CD14-positive monocyte (primary cell): ENCODE measurements at regions not wholly inside any gene's neighbourhood (a gene's known extent, or its start where the extent isn't known, plus 50 kb on each side); places are given as distances from the start of the nearest gene placed in this dataset.
A peak's percentile ranks its signal among the peaks of the same experiment; 100 is the strongest.

Source experiments
- DNase-seq, 3 donors: peaks; one replicate each; pipeline ENCODE4 v3.0.0-alpha.2; 2011 to 2022
- H2AFZ ChIP-seq: 2 replicates; pipeline ENCODE4 v1.6.0; 2012; ENCODE audit warnings: mild to moderate bottlenecking, low read depth, low read length, inconsistent platforms; ENCODE audit not compliant: insufficient read depth, poor library complexity, severe bottlenecking
- H3K27ac ChIP-seq, 2 donors: 1 replicate in 1 of 2; 2 replicates in 1 of 2; pipeline ENCODE4 v1.5.1; 2012 to 2013; ENCODE audit warnings: low read length in 2 of 2, control low read depth in 1 of 2, inconsistent platforms in 1 of 2, low read depth in 1 of 2, mild to moderate bottlenecking in 1 of 2
- H3K27me3 ChIP-seq, 2 donors: one replicate each; pipeline versions ENCODE4 v1.6.0 to v1.6.1; 2011 to 2013; ENCODE audit warnings: low read length in 2 of 2; ENCODE audit not compliant: control insufficient read depth in 2 of 2, insufficient read depth in 2 of 2
- H3K36me3 ChIP-seq, 2 donors: replicated peaks in 1 of 2; 1 replicate in 1 of 2; 2 replicates in 1 of 2; pipeline versions ENCODE4 v1.5.1 to v1.6.1; 2012 to 2013; ENCODE audit warnings: low read length in 2 of 2, control low read depth in 1 of 2, inconsistent platforms in 1 of 2, mild to moderate bottlenecking in 1 of 2; ENCODE audit not compliant: insufficient read depth in 2 of 2, control insufficient read depth in 1 of 2
- H3K4me1 ChIP-seq, 2 donors: 1 replicate in 1 of 2; 2 replicates in 1 of 2; pipeline versions ENCODE4 v1.5.1 to v1.6.1; 2012 to 2013; ENCODE audit warnings: low read length in 2 of 2, control low read depth in 1 of 2, inconsistent platforms in 1 of 2, mild to moderate bottlenecking in 1 of 2, moderate library complexity in 1 of 2; ENCODE audit not compliant: insufficient read depth in 2 of 2, control insufficient read depth in 1 of 2
- H3K4me2 ChIP-seq: replicated peaks from 2 replicates; pipeline ENCODE3; 2012; ENCODE audit warnings: low read length, moderate library complexity, mild to moderate bottlenecking; ENCODE audit not compliant: poor library complexity, severe bottlenecking; ENCODE audit errors: extremely low read depth
- H3K4me3 ChIP-seq, 3 experiments: fragments of 200-600 bp in 1 of 3; sonication (generic) in 1 of 3; replicated peaks in 1 of 3; 1 replicate in 2 of 3; 2 replicates in 1 of 3; pipeline ENCODE4 v1.5.1; 2011 to 2013; ENCODE audit warnings: low read length in 3 of 3, mild to moderate bottlenecking in 3 of 3, control low read depth in 2 of 3, low read depth in 2 of 3, inconsistent platforms in 1 of 3, moderate library complexity in 1 of 3
- H3K79me2 ChIP-seq: 2 replicates; pipeline ENCODE4 v1.6.0; 2012; ENCODE audit warnings: mild to moderate bottlenecking, control low read depth, inconsistent platforms, low read length, moderate library complexity; ENCODE audit not compliant: insufficient read depth
- H3K9ac ChIP-seq: 2 replicates; pipeline ENCODE4 v1.6.0; 2017; ENCODE audit warnings: low read length, mild to moderate bottlenecking; ENCODE audit not compliant: insufficient read depth, poor library complexity, severe bottlenecking
- H3K9me3 ChIP-seq, 2 donors: replicated peaks in 1 of 2; 1 replicate in 1 of 2; 2 replicates in 1 of 2; pipeline versions ENCODE4 v1.5.1 to v1.6.1; 2012 to 2013; ENCODE audit warnings: low read length in 2 of 2, control low read depth in 1 of 2; ENCODE audit not compliant: control insufficient read depth in 1 of 2, insufficient read depth in 1 of 2
- H4K20me1 ChIP-seq: 2 replicates; pipeline ENCODE4 v1.6.0; 2012; ENCODE audit warnings: mild to moderate bottlenecking, low read length, control low read depth, moderate library complexity; ENCODE audit not compliant: insufficient read depth
- H3K27ac Mint-ChIP-seq, 7 donors: one replicate each; pipeline ENCODE4 v1.8.0; 2020; ENCODE audit warnings: mild to moderate bottlenecking in 7 of 7, mixed read lengths in 7 of 7, moderate library complexity in 6 of 7, inconsistent platforms in 2 of 7
- H3K27me3 Mint-ChIP-seq, 3 donors: one replicate each; pipeline ENCODE4 v1.8.0; 2021 to 2022; ENCODE audit warnings: low read depth in 3 of 3, mild to moderate bottlenecking in 3 of 3, mixed read lengths in 3 of 3, moderate library complexity in 3 of 3, inconsistent platforms in 1 of 3
- H3K36me3 Mint-ChIP-seq, 2 donors: one replicate each; pipeline ENCODE4 v1.8.0; 2020; ENCODE audit warnings: mixed read lengths in 2 of 2, inconsistent platforms in 1 of 2, mild to moderate bottlenecking in 1 of 2
- H3K4me1 Mint-ChIP-seq: one replicate; pipeline ENCODE4 v1.8.0; 2020; ENCODE audit warnings: mild to moderate bottlenecking, mixed read lengths
- H3K4me3 Mint-ChIP-seq, 2 donors: one replicate each; pipeline ENCODE4 v1.8.0; 2020; ENCODE audit warnings: mild to moderate bottlenecking in 2 of 2, mixed read lengths in 2 of 2, moderate library complexity in 1 of 2
- H3K9me3 Mint-ChIP-seq, 7 donors: one replicate each; pipeline ENCODE4 v1.8.0; 2020 to 2022; ENCODE audit warnings: mixed read lengths in 7 of 7, mild to moderate bottlenecking in 6 of 7, moderate library complexity in 6 of 7, inconsistent platforms in 2 of 7
- CTCF ChIP-seq: fragments of 200-600 bp; IDR thresholded peaks from one replicate; pipeline ENCODE4 v1.8.0; 2022; ENCODE audit warnings: antibody characterized with exemption, mild to moderate bottlenecking
- WGBS: methylation state at CpG from one replicate; pipeline ENCODE4 v1.1.5; 2013; ENCODE audit warnings: missing lambda C conversion rate; ENCODE audit not compliant: insufficient coverage; 5-methylcytosine and 5-hydroxymethylcytosine counted together
- intact Hi-C, 2 donors: fragments of 100-400 bp; cut with micrococcal nuclease; formaldehyde crosslinking; loops; one replicate each; pipeline versions ENCODE4 v1.15.0 to v1.15.1; 2023

GRCh38 chr17:13869331-13869940, 199.9 kb upstream of the COX10 start:
- Histone ChIP-seq H3K79me2 (no peaks in the 10 kb centered on the region), H3K27me3 (no peaks in the 10 kb centered on the region), H3K9me3 (no peaks in the 10 kb centered on the region), H3K27ac (no peak overlapping the region), H3K4me3 (no peak overlapping the region), H4K20me1 (no peaks in the 10 kb centered on the region), H3K36me3 (no peaks in the 10 kb centered on the region), H2AFZ (no peak overlapping the region), H3K4me2 (no peak overlapping the region), H3K4me1 (peaks cover 0 to 4% of the 10 kb centered on the region in 2 donors), H3K9ac (no peak overlapping the region)
- no peak overlapping the region for H3K4me3 Mint-ChIP-seq
- no peak for DNase-seq
- intact Hi-C loops: no loop called here
- peaks cover 2 to 14% (median 5%) of the 10 kb centered on the region in 7 donors for H3K9me3 Mint-ChIP-seq
- 91% methylated on average over 6 of the region's 9 CpGs for WGBS
- H3K27ac Mint-ChIP-seq: peak overlapping the region in 1 of 7 donors; percentile 51
- no peaks in the 10 kb centered on the region for H3K36me3 Mint-ChIP-seq
- peaks cover 0 to 7% (median 1%) of the 10 kb centered on the region in 3 donors for H3K27me3 Mint-ChIP-seq
- no peak for TF ChIP-seq CTCF
- peaks cover 3% of the 10 kb centered on the region for H3K4me1 Mint-ChIP-seq

- no peaks in the 10 kb centered on the region for H3K36me3 ChIP-seq
Measured at GRCh38 chr17:13871261-13871660, 198.0 kb upstream of the COX10 start.

More at GRCh38 chr17:13871261-13871660, 198.0 kb upstream of the COX10 start:
- no peak for TF ChIP-seq CTCF
- H3K27ac Mint-ChIP-seq: no peak overlapping the region
- Histone ChIP-seq H3K27me3 (no peaks in the 10 kb centered on the region), H4K20me1 (no peaks in the 10 kb centered on the region), H3K4me1 (no peaks in the 10 kb centered on the region), H3K79me2 (no peaks in the 10 kb centered on the region), H3K9ac (no peak overlapping the region), H3K9me3 (no peaks in the 10 kb centered on the region), H3K4me3 (no peak overlapping the region), H3K4me2 (no peak overlapping the region), H3K27ac (no peak overlapping the region), H2AFZ (no peak overlapping the region)
- no peak for DNase-seq
- H3K9me3 Mint-ChIP-seq: peaks cover 2 to 12% (median 5%) of the 10 kb centered on the region in 7 donors
- H3K27me3 Mint-ChIP-seq: peaks cover 0 to 7% (median 1%) of the 10 kb centered on the region in 3 donors
- 76% methylated on average over 2 of the region's 4 CpGs for WGBS
- H3K4me3 Mint-ChIP-seq: no peak overlapping the region
- no peaks in the 10 kb centered on the region for H3K4me1 Mint-ChIP-seq
- no peaks in the 10 kb centered on the region for H3K36me3 Mint-ChIP-seq
- intact Hi-C loops: no loop called here
